Stimulated activated CD4-positive, alpha-beta T cell treated with anti-CD3 and anti-CD28 coated beads, Interleukin-12 subunit alpha, Interleukin-12 subunit beta, amount 100 ng/mL, for 24 hours (primary cell): ENCODE measurements at regions not wholly inside any gene's neighbourhood (a gene's known extent, or its start where the extent isn't known, plus 50 kb on each side); places are given as distances from the start of the nearest gene placed in this dataset.
A peak's percentile ranks its signal among the peaks of the same experiment; 100 is the strongest.
"Not testable (repeated sequence)": the region's sequence is repeated elsewhere in the genome, so short reads cannot be mapped to it uniquely, and the experiment has no call there.

Source experiments
- DNase-seq, 2 experiments: peaks; one replicate each; pipeline ENCODE4 v3.0.0-alpha.2; 2020; ENCODE audit warnings: low read depth in 2 of 2

GRCh38 chr2:242069938-242070395 is 200.4 kb downstream of the RTP5 start:
- DNase-seq = not testable (repeated sequence)

GRCh38 chr2:242070726-242071125 is 201.2 kb downstream of the RTP5 start:
- not testable (repeated sequence) for DNase-seq

GRCh38 chr2:242071377-242071776 is 201.8 kb downstream of the RTP5 start:
- not testable (repeated sequence) for DNase-seq

GRCh38 chr2:242071936-242072335 is 202.4 kb downstream of the RTP5 start:
- DNase-seq = not testable (repeated sequence)

- DNase-seq = no peak
Measured at GRCh38 chr2:242075168-242075567, 205.6 kb downstream of the RTP5 start.

GRCh38 chr2:242075696-242076095 is 206.2 kb downstream of the RTP5 start:
- DNase-seq = no peak

GRCh38 chr2:242076184-242076583 is 206.7 kb downstream of the RTP5 start:
- not testable (repeated sequence) for DNase-seq

- not testable (repeated sequence) for DNase-seq
Measured at GRCh38 chr2:242078426-242078825, 208.9 kb downstream of the RTP5 start.

GRCh38 chr2:242079792-242080191 is 210.3 kb downstream of the RTP5 start:
- not testable (repeated sequence) for DNase-seq

GRCh38 chr2:242080575-242081214 is 211.2 kb downstream of the RTP5 start:
- not testable (repeated sequence) for DNase-seq

GRCh38 chr2:242084034-242084433 is 214.5 kb downstream of the RTP5 start:
- DNase-seq = not testable (repeated sequence)

GRCh38 chr2:242085024-242085674 is 215.6 kb downstream of the RTP5 start:
- not testable (repeated sequence) for DNase-seq

- no peak for DNase-seq
Measured at GRCh38 chr2:242085941-242086621, 216.6 kb downstream of the RTP5 start.

GRCh38 chr2:242088044-242088443 is 218.5 kb downstream of the RTP5 start:
- DNase-seq = not testable (repeated sequence)

- peak; percentile 84 to 88 for DNase-seq
Measured at GRCh38 chr2:242088471-242089212, 219.1 kb downstream of the RTP5 start.

GRCh38 chr2:242089213-242089549 is 219.7 kb downstream of the RTP5 start:
- not testable (repeated sequence) for DNase-seq

GRCh38 chr2:242097278-242097677 is 227.7 kb downstream of the RTP5 start:
- DNase-seq = not testable (repeated sequence)

- DNase-seq = no peak
Measured at GRCh38 chr2:242098034-242098433, 228.5 kb downstream of the RTP5 start.

- DNase-seq = no peak
Measured at GRCh38 chr2:242098445-242099128, 229.1 kb downstream of the RTP5 start.

GRCh38 chr2:242103093-242103492 is 233.6 kb downstream of the RTP5 start:
- not testable (repeated sequence) for DNase-seq

- not testable (repeated sequence) for DNase-seq
Measured at GRCh38 chr2:242104202-242104956, 234.8 kb downstream of the RTP5 start.
